Esophagus muscularis mucosa (tissue), 4 donors: ENCODE measurements at regions not wholly inside any gene's neighbourhood (a gene's known extent, or its start where the extent isn't known, plus 50 kb on each side); places are given as distances from the start of the nearest gene placed in this dataset.

Experiments
- CTCF ChIP-seq, 3 experiments: fragments of 200-600 bp in 2 of 3; fragments of 450-650 bp in 1 of 3; sonication (generic) in 2 of 3; IDR thresholded peaks; one replicate each; pipeline ENCODE4 v1.5.1; 2017 to 2019; ENCODE audit warnings: antibody characterized with exemption in 3 of 3, mild to moderate bottlenecking in 2 of 3, moderate library complexity in 1 of 3
- EP300 ChIP-seq: sonication (generic); formaldehyde crosslinking; IDR thresholded peaks from one replicate; pipeline ENCODE4 v1.6.1; 2017; ENCODE audit warnings: antibody characterized with exemption
- POLR2A ChIP-seq: fragments of 450-650 bp; IDR thresholded peaks from one replicate; pipeline ENCODE4 v1.6.1; 2017; ENCODE audit warnings: antibody characterized with exemption, moderate library complexity, mild to moderate bottlenecking, low read depth

- TF ChIP-seq CTCF (IDR thresholded peaks at IDR 0.05) = no peak
- TF ChIP-seq POLR2A = no peak
- no peak for TF ChIP-seq EP300
Measured at GRCh38 chr7:128165927-128166420, 75.1 kb upstream of the LEP start.
